Body of pancreas (tissue), 4 donors: ENCODE measurements at regions not wholly inside any gene's neighbourhood (a gene's known extent, or its start where the extent isn't known, plus 50 kb on each side); places are given as distances from the start of the nearest gene placed in this dataset.

Experiments
- ATAC-seq: fragments of 150-250 bp; one replicate; pipeline ENCODE4 v1.9.1; 2016
- DNase-seq, 4 donors: peaks; one replicate each; pipeline ENCODE4 v3.0.0-alpha.2; 2019
- H3K27ac ChIP-seq, 4 donors: fragments of 200-600 bp; sonication (generic); 1 replicate in 3 of 4; 2 replicates in 1 of 4; pipeline versions ENCODE4 v1.5.1 to v1.6.1; 2016 to 2019; ENCODE audit warnings: mild to moderate bottlenecking in 1 of 4, mixed read lengths in 1 of 4, moderate library complexity in 1 of 4
- H3K27me3 ChIP-seq, 2 donors: fragments of 200-600 bp; sonication (generic); one replicate each; pipeline ENCODE4 v1.6.0; 2016; ENCODE audit warnings: mild to moderate bottlenecking in 1 of 2
- H3K36me3 ChIP-seq, 2 donors: fragments of 200-600 bp; sonication (generic); replicated peaks in 1 of 2; 2 replicates each; pipeline ENCODE4 v1.5.1; 2016; ENCODE audit warnings: low read depth in 2 of 2; ENCODE audit not compliant: insufficient read depth in 1 of 2
- H3K4me1 ChIP-seq: fragments of 200-600 bp; sonication (generic); one replicate; pipeline ENCODE4 v1.6.0; 2016
- H3K4me3 ChIP-seq, 2 donors: fragments of 200-600 bp; sonication (generic); 1 replicate in 1 of 2; 2 replicates in 1 of 2; pipeline ENCODE4 v1.5.1; 2016 to 2019
- H3K9me3 ChIP-seq, 3 donors: fragments of 200-600 bp; sonication (generic); 1 replicate in 2 of 3; 2 replicates in 1 of 3; pipeline ENCODE4 v1.5.1; 2016
- POLR2A ChIP-seq, 3 donors: fragments of 450-650 bp; IDR thresholded peaks; one replicate each; pipeline ENCODE4 v1.6.1; 2016; ENCODE audit warnings: antibody characterized with exemption in 3 of 3, mild to moderate bottlenecking in 2 of 3
- WGBS, 2 donors: methylation state at CpG; one replicate each; pipeline ENCODE4 v1.1.5; 2017; 5-methylcytosine and 5-hydroxymethylcytosine counted together
- intact Hi-C: fragments of 100-400 bp; cut with DNase I; formaldehyde crosslinking; loops from one replicate; pipeline ENCODE4 v1.15.1; 2023
- TF ChIP-seq, protein P1 (sequence below), 7 experiments: fragments of 450-650 bp in 4 of 7; fragments of 200-600 bp in 3 of 7; sonication (generic) in 3 of 7; IDR thresholded peaks; one replicate each; pipeline ENCODE4 v1.5.1; 2016 to 2019; ENCODE audit warnings: antibody characterized with exemption in 7 of 7

DNA sequence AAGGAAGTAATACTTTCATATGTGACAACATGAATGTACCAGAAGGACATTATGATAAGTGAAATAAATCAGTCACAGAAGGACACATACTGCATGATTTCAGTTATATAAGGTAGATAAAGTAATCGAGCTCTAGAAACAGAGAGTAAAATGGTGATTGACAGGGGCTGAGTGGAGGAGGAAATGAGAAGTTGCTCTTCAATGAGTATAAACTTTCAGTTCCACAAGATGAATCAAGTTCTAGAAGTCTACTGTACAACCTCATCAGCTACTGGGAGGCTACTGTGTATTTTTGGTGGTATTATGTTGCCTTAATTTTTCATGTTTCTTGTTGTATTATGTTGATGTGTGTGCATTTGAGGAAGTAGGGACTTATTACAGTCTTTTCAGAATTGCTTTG is 270.9 kb upstream of the GRIA3 start:
- WGBS, 2 donors: 56 to 75% methylated on average over 1 of the region's 1 CpG
- Histone ChIP-seq H3K27me3 (no peaks in the 10 kb centered on the region), H3K9me3 (no peaks in the 10 kb centered on the region), H3K4me1 (no peaks in the 10 kb centered on the region), H3K4me3 (no peak overlapping the region), H3K27ac (no peak overlapping the region), H3K36me3 (no peaks in the 10 kb centered on the region)
- ATAC-seq (no peak), DNase-seq (no peak)
- intact Hi-C loops: no loop called here
- no peak for TF ChIP-seq POLR2A (IDR thresholded peaks at IDR 0.05)
- TF ChIP-seq, protein P1, sequence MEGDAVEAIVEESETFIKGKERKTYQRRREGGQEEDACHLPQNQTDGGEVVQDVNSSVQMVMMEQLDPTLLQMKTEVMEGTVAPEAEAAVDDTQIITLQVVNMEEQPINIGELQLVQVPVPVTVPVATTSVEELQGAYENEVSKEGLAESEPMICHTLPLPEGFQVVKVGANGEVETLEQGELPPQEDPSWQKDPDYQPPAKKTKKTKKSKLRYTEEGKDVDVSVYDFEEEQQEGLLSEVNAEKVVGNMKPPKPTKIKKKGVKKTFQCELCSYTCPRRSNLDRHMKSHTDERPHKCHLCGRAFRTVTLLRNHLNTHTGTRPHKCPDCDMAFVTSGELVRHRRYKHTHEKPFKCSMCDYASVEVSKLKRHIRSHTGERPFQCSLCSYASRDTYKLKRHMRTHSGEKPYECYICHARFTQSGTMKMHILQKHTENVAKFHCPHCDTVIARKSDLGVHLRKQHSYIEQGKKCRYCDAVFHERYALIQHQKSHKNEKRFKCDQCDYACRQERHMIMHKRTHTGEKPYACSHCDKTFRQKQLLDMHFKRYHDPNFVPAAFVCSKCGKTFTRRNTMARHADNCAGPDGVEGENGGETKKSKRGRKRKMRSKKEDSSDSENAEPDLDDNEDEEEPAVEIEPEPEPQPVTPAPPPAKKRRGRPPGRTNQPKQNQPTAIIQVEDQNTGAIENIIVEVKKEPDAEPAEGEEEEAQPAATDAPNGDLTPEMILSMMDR (IDR thresholded peaks at IDR 0.05): no peak

DNA sequence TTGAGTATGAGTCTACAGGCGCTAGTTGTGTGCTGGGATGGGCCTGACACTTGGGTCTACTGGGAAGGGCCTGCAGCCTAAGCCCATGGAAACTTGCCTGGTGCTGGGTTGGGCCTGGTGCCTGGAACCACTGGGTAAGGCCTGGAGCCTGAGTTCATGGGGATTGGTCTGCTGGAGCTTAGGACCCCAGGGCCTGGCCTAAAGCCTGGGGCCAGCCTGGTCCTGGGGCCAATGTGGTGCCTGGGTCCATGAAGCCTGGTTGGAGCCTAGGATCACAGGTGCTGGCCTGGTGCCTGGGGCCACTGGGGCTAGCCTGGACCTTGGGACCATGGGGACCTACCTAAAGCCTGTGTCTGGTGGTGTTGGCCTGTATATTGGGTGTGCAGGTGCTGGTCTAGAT is 270.3 kb upstream of the GRIA3 start:
- TF ChIP-seq, protein P1 (IDR thresholded peaks at IDR 0.05): no peak
- TF ChIP-seq POLR2A (IDR thresholded peaks at IDR 0.05): no peak
- Histone ChIP-seq H3K27me3 (no peaks in the 10 kb centered on the region), H3K9me3 (no peaks in the 10 kb centered on the region), H3K4me3 (no peak overlapping the region), H3K27ac (no peak overlapping the region), H3K36me3 (no peaks in the 10 kb centered on the region), H3K4me1 (no peaks in the 10 kb centered on the region)
- ATAC-seq: no peak
- DNase-seq: no peak
- intact Hi-C loops: no loop called here
- no CpG with 5 or more reads among the region's 1 CpG for WGBS, 2 donors

DNA sequence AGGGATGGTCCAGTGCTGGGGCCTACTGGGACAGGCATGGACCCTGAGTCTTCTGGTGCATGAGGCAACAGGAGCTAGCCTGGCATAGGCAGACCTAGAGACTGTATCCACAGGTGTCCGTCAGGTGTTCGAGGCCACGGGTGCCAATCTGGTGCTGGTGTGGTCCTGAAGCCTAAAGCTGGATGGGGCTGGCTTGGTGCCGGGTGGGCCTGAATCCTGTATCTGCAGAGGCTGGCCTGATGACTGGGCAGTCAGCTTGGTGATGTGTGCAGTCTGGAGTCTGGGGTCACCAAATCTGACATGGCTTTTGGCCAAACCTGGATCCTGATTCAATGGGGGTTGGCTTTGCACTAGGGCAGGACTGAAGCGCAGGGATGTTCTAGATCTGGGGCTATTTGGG is 269.8 kb upstream of the GRIA3 start:
- H3K36me3 ChIP-seq: no peaks in the 10 kb centered on the region
- H3K9me3 ChIP-seq: no peaks in the 10 kb centered on the region
- no peaks in the 10 kb centered on the region for H3K4me1 ChIP-seq
- no peak for TF ChIP-seq POLR2A (IDR thresholded peaks at IDR 0.05)
- TF ChIP-seq, protein P1 (IDR thresholded peaks at IDR 0.05): no peak
- WGBS, 2 donors: 83 to 89% methylated on average over 2 to 5 of the region's 5 CpGs
- H3K4me3 ChIP-seq: no peak overlapping the region
- no peaks in the 10 kb centered on the region for H3K27me3 ChIP-seq
- DNase-seq: no peak
- no peak for ATAC-seq
- H3K27ac ChIP-seq: no peak overlapping the region
- intact Hi-C loops: no loop called here

DNA sequence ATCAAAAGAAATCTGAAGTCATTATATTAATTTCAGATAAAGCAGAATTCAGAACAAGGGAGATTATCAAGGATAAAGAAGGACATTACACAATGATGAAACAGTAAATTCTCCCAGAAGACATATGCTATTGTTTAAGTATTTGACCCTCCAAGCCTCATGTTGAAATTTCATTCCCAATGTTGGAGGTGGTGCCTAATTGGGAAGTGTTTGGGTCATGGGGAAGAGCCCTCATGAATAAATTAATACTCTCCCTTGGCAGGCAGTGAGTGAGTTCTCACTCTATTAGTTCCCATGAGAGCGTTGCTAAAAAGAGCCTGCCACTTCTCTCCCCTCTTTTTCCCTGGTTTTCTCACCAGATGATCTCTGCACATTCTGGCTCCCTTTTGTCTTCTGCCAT is 249.9 kb upstream of the GRIA3 start:
- DNase-seq (no peak), ATAC-seq (no peak)
- H3K36me3 ChIP-seq: no peaks in the 10 kb centered on the region
- H3K27ac ChIP-seq: no peak overlapping the region
- H3K4me3 ChIP-seq: no peak overlapping the region
- no peaks in the 10 kb centered on the region for H3K4me1 ChIP-seq
- 67 to 70% methylated on average over 1 of the region's 1 CpG for WGBS, 2 donors
- no peaks in the 10 kb centered on the region for H3K27me3 ChIP-seq
- intact Hi-C loops: no loop called here
- H3K9me3 ChIP-seq: no peaks in the 10 kb centered on the region
- TF ChIP-seq, protein P1 (IDR thresholded peaks at IDR 0.05): no peak
- TF ChIP-seq POLR2A (IDR thresholded peaks at IDR 0.05): no peak

DNA sequence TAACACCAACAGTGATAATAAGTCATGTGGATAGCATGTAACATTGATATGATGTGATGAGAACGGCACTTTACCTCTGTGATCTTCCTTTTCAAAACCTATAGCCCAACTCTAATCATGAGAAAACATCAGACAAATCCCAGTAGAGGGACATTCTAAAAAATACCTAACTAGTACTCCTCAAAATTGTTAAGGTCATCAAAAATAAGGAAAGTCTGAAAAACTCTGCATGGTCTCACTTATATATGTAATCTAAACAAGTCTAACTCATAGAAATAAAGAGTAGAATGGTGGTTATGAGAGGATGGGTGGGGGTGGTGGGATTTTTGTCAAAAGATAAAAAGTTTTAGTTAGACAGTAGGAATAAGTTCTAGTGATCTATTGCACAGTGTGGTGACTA is 243.9 kb upstream of the GRIA3 start:
- intact Hi-C loops: no loop called here
- WGBS, 2 donors: 25 to 36% methylated on average over 1 of the region's 1 CpG
- H3K9me3 ChIP-seq: no peaks in the 10 kb centered on the region

More for the DNA sequence above, 243.9 kb upstream of the GRIA3 start:
- ATAC-seq (no peak), DNase-seq (no peak)
- no peaks in the 10 kb centered on the region for H3K27me3 ChIP-seq
- no peak overlapping the region for H3K27ac ChIP-seq
- H3K36me3 ChIP-seq: no peaks in the 10 kb centered on the region
- TF ChIP-seq, protein P1 (IDR thresholded peaks at IDR 0.05): no peak
- no peak for TF ChIP-seq POLR2A (IDR thresholded peaks at IDR 0.05)
- H3K4me1 ChIP-seq: no peaks in the 10 kb centered on the region
- no peak overlapping the region for H3K4me3 ChIP-seq
